ENCODE measurements at regions not wholly inside any gene's neighbourhood (a gene's known extent, or its start where the extent isn't known, plus 50 kb on each side); places are given as distances from the start of the nearest gene placed in this dataset.

DNA sequence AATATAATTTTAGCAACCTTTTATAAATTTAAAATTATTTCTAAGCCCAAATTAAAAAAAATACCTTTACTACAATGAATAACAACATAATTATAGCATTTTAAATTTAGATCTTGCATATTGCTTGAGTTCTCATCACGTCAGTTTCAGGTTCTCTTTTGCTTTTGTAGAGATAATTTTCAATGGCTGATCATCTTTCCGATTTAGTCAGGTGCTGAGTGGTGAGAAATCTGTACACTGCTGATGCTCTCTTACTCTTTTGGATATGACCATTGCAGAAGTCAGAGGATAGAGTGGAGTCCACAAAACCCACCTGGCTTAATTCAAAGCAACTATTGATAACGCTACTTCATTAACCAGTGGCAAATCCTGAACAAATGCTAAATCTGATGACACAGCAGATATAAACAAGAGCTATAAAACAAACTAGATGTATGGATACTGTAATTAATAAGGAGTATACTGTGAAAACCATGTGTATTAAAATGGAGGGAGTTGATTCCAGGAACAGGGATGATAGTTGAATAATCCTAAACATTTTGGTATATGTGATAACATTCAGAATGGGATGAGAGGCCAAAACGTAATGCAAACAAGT, 394.8 kb downstream of the CSNK1G3 start:
- Mint-ChIP-seq H3K27me3 (no peaks in the 10 kb centered on the region), H3K4me1 (no peaks in the 10 kb centered on the region), H3K27ac (no peak overlapping the region), H3K9me3 (ENCODE audit: low read depth) (no peaks in the 10 kb centered on the region), H3K36me3 (ENCODE audit: low read depth) (no peaks in the 10 kb centered on the region), H3K4me3 (no peak overlapping the region)
- no peak for DNase-seq
- ChIA-PET POLR2A (no interaction called here), CTCF (interaction anchor here (0.6 kb wide), 1 partner anchor 22 kb away, joined by 3 read pairs; no protein-coding TSS in a partner anchor)
- ATAC-seq = no peak
- intact Hi-C loops (cut with DNase I, micrococcal nuclease) = no loop called here

DNA sequence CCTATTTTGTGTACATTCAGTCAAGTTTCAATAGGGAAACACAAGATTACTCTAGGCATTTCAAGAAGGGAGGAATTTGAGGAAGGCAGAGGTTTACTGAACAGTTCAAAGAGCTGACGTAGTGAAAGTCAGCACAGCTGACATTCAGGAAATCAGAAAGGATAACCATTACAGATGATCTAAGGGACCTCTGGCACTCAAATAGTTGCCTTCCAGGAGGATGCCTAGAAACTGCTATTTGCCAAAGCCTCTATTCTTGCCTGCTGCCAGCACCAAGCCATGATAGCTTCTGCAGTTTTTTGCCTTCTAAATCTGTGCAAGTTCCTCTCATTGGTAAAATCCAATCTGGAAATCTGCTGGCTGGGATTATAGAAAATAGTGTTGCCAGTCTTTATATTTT, 373.1 kb downstream of the CSNK1G3 start:
- CTCF ChIA-PET = interaction anchor here (0.8 kb wide), 1 partner anchor 16 kb away, joined by 3 read pairs; no protein-coding TSS in a partner anchor
- intact Hi-C loops (cut with DNase I, micrococcal nuclease) = no loop called here

DNA sequence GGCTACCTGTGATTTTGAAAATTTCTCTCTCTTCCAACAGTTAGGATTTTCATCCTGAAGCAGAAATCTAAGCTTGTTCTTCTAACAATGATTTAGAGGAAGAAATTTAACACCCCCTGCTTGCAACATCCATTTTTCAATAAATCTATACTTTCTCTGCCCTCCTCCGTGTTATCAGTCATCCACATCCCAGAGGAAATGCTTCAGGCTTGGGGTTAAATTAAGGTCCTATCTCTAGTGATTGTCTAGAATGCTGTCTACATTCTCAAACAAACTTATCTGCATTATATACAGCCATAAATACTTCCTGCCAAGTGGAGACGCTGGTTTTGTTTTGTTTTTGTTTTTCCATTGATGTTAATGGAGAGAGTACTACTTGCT, 371.0 kb downstream of the CSNK1G3 start:
- Mint-ChIP-seq H3K9me3 (ENCODE audit: low read depth) (peaks cover 1% of the 10 kb centered on the region), H3K36me3 (ENCODE audit: low read depth) (no peaks in the 10 kb centered on the region), H3K27ac (no peak overlapping the region), H3K27me3 (no peaks in the 10 kb centered on the region), H3K4me3 (no peak overlapping the region), H3K4me1 (no peaks in the 10 kb centered on the region)
- DNase-seq = no peak
- ChIA-PET POLR2A (no interaction called here), CTCF (interaction anchor here (1.0 kb wide), 1 partner anchor 10 kb away, joined by 5 read pairs; no protein-coding TSS in a partner anchor)
- intact Hi-C loops (cut with DNase I, micrococcal nuclease) = no loop called here
- no peak for ATAC-seq

More for the DNA sequence above, 373.1 kb downstream of the CSNK1G3 start:
- ATAC-seq = no peak
- H3K4me3 Mint-ChIP-seq = no peak overlapping the region
- no peak overlapping the region for H3K27ac Mint-ChIP-seq
- H3K27me3 Mint-ChIP-seq = no peaks in the 10 kb centered on the region
- no peaks in the 10 kb centered on the region for H3K36me3 Mint-ChIP-seq (ENCODE audit: low read depth)
- no peaks in the 10 kb centered on the region for H3K4me1 Mint-ChIP-seq
- H3K9me3 Mint-ChIP-seq (ENCODE audit: low read depth) = peaks cover 1% of the 10 kb centered on the region
- DNase-seq = no peak
- POLR2A ChIA-PET = no interaction called here

GRCh38 chr5:123882319-123882964, 370.5 kb downstream of the CSNK1G3 start:
- ATAC-seq (no peak), DNase-seq (no peak)
- H3K27ac Mint-ChIP-seq = no peak overlapping the region
- CTCF ChIA-PET = interaction anchor here (1.0 kb wide), 1 partner anchor 11 kb away, joined by 5 read pairs; no protein-coding TSS in a partner anchor
- no peaks in the 10 kb centered on the region for H3K4me1 Mint-ChIP-seq
- H3K36me3 Mint-ChIP-seq (ENCODE audit: low read depth) = no peaks in the 10 kb centered on the region
- peaks cover 1% of the 10 kb centered on the region for H3K9me3 Mint-ChIP-seq (ENCODE audit: low read depth)
- POLR2A ChIA-PET = no interaction called here
- intact Hi-C loops (cut with DNase I, micrococcal nuclease) = no loop called here
- H3K4me3 Mint-ChIP-seq = no peak overlapping the region
- H3K27me3 Mint-ChIP-seq = no peaks in the 10 kb centered on the region

- POLR2A ChIA-PET = no interaction called here
- H3K27ac Mint-ChIP-seq = no peak overlapping the region
- CTCF ChIA-PET = no interaction called here
- no peaks in the 10 kb centered on the region for H3K36me3 Mint-ChIP-seq (ENCODE audit: low read depth)
- ATAC-seq (no peak), DNase-seq (no peak)
- H3K4me3 Mint-ChIP-seq = no peak overlapping the region
- intact Hi-C loops (cut with DNase I, micrococcal nuclease) = no loop called here
- H3K27me3 Mint-ChIP-seq = no peaks in the 10 kb centered on the region
- no peaks in the 10 kb centered on the region for H3K4me1 Mint-ChIP-seq
- peaks cover 1% of the 10 kb centered on the region for H3K9me3 Mint-ChIP-seq (ENCODE audit: low read depth)
These were observed 369.8 kb downstream of the CSNK1G3 start for GRCh38 chr5:123881759-123882244.

- Mint-ChIP-seq H3K4me3 (no peak overlapping the region), H3K27me3 (no peaks in the 10 kb centered on the region), H3K36me3 (ENCODE audit: low read depth) (no peaks in the 10 kb centered on the region), H3K4me1 (no peaks in the 10 kb centered on the region), H3K27ac (no peak overlapping the region), H3K9me3 (ENCODE audit: low read depth) (peaks cover 1% of the 10 kb centered on the region)
- intact Hi-C loops (cut with DNase I, micrococcal nuclease) = no loop called here
- no peak for DNase-seq
- no peak for ATAC-seq
- CTCF ChIA-PET = no interaction called here
- POLR2A ChIA-PET = no interaction called here
These were observed 368.9 kb downstream of the CSNK1G3 start for GRCh38 chr5:123880875-123881274.

GRCh38 chr5:123879071-123879470, 367.1 kb downstream of the CSNK1G3 start:
- no peak for ATAC-seq
- no peak for DNase-seq
- ChIA-PET POLR2A (no interaction called here), CTCF (no interaction called here)
- no peaks in the 10 kb centered on the region for H3K27me3 Mint-ChIP-seq
- peaks cover 1% of the 10 kb centered on the region for H3K9me3 Mint-ChIP-seq (ENCODE audit: low read depth)
- H3K4me3 Mint-ChIP-seq = no peak overlapping the region
- H3K4me1 Mint-ChIP-seq = no peaks in the 10 kb centered on the region
- H3K36me3 Mint-ChIP-seq (ENCODE audit: low read depth) = no peaks in the 10 kb centered on the region
- intact Hi-C loops (cut with DNase I, micrococcal nuclease) = no loop called here
- H3K27ac Mint-ChIP-seq = no peak overlapping the region

DNA sequence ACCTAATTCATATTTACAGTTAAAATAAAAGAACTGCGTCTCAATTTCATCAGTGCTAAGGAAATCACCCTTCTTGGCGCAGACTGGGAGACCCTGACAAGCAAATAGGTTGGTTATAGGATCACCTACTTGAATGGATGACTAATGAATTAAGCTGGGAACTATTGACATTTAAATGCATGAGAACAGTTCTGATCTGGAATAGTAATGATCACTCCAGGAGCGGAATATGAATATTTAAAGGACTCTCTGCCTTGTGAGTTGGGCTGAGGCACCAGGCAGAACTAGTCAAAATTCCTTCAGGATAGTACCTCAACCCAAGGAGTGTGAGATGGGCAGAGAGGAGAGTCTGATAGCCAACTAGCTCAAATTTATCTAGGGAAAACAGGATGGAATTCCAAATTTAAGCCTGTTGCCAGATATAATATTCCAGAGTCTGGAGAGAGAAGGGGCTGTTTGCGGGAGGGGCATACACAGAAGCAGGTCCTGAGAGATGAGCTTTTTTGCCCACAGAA, 364.4 kb downstream of the CSNK1G3 start:
- peaks cover 1% of the 10 kb centered on the region for H3K9me3 Mint-ChIP-seq (ENCODE audit: low read depth)
- ChIA-PET CTCF (no interaction called here), POLR2A (no interaction called here)
- H3K4me1 Mint-ChIP-seq = no peaks in the 10 kb centered on the region
- no peak overlapping the region for H3K4me3 Mint-ChIP-seq
- no peaks in the 10 kb centered on the region for H3K27me3 Mint-ChIP-seq
- H3K36me3 Mint-ChIP-seq (ENCODE audit: low read depth) = no peaks in the 10 kb centered on the region
- ATAC-seq = no peak
- DNase-seq = no peak
- intact Hi-C loops (cut with DNase I, micrococcal nuclease) = no loop called here
- H3K27ac Mint-ChIP-seq = no peak overlapping the region

- ChIA-PET CTCF (no interaction called here), POLR2A (no interaction called here)
- no peaks in the 10 kb centered on the region for H3K4me1 Mint-ChIP-seq
- H3K9me3 Mint-ChIP-seq (ENCODE audit: low read depth) = no peaks in the 10 kb centered on the region
- H3K27me3 Mint-ChIP-seq = no peaks in the 10 kb centered on the region
- no peak for ATAC-seq
- no peak overlapping the region for H3K27ac Mint-ChIP-seq
- DNase-seq = no peak
- H3K36me3 Mint-ChIP-seq (ENCODE audit: low read depth) = no peaks in the 10 kb centered on the region
- H3K4me3 Mint-ChIP-seq = no peak overlapping the region
- intact Hi-C loops (cut with DNase I, micrococcal nuclease) = no loop called here
These were observed 363.7 kb downstream of the CSNK1G3 start for GRCh38 chr5:123875561-123876275.

DNA sequence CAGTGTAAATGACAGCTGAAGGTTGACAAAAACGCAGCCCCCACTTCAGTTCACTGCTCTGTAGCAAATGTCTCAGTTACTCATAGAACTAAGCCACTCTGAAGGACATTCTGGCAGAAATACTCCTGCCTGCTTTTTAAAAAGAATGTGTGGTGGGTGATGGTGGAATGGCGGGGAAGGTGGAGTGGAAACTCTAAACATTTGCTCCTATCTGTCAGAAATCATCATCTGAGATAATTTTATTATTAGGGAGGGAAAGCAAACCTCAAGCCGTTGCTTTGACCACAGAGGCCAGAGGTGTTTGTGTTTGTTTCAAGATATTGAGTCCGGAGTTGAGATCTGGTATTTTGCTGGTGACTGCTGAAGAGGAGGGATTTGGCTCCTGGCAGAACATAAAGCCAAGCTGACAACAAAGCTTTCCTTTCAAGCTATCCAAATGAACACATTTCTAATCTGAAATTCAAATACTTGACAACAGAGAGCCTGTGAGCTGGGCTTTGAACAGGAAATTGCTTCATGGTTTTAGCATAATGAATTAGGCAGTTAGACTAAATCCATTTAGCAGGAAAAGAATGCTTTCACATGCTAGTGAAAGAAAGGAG, 362.7 kb downstream of the CSNK1G3 start:
- CTCF ChIA-PET = no interaction called here
- H3K9me3 Mint-ChIP-seq (ENCODE audit: low read depth) = no peaks in the 10 kb centered on the region
- no peak for DNase-seq
- H3K27ac Mint-ChIP-seq = no peak overlapping the region
- intact Hi-C loops (cut with DNase I, micrococcal nuclease) = no loop called here
- POLR2A ChIA-PET = no interaction called here
- no peaks in the 10 kb centered on the region for H3K36me3 Mint-ChIP-seq (ENCODE audit: low read depth)
- H3K4me3 Mint-ChIP-seq = no peak overlapping the region
- H3K4me1 Mint-ChIP-seq = no peaks in the 10 kb centered on the region
- no peak for ATAC-seq
- no peaks in the 10 kb centered on the region for H3K27me3 Mint-ChIP-seq

- no peak overlapping the region for H3K27ac Mint-ChIP-seq
- ATAC-seq (no peak), DNase-seq (no peak)
- ChIA-PET CTCF (no interaction called here), POLR2A (no interaction called here)
- no peak overlapping the region for H3K4me3 Mint-ChIP-seq
- H3K4me1 Mint-ChIP-seq = no peaks in the 10 kb centered on the region
- no peaks in the 10 kb centered on the region for H3K36me3 Mint-ChIP-seq (ENCODE audit: low read depth)
- no peaks in the 10 kb centered on the region for H3K9me3 Mint-ChIP-seq (ENCODE audit: low read depth)
- intact Hi-C loops (cut with DNase I, micrococcal nuclease) = no loop called here
- H3K27me3 Mint-ChIP-seq = no peaks in the 10 kb centered on the region
These were observed 361.9 kb downstream of the CSNK1G3 start for GRCh38 chr5:123873846-123874245.

Measured in activated CD4-positive, alpha-beta T cell treated with anti-CD3 and anti-CD28 coated beads for 36 hours (primary cell).